Heart left ventricle (tissue), 16 donors: ENCODE measurements at regions not wholly inside any gene's neighbourhood (a gene's known extent, or its start where the extent isn't known, plus 50 kb on each side); places are given as distances from the start of the nearest gene placed in this dataset.

Experiments used
- ATAC-seq, 4 donors: fragments of 200-7000 bp; cut with Tn5 transposase; one replicate each; pipeline ENCODE4 v1.9.1; 2020 to 2022; ENCODE audit warnings: moderate library complexity in 4 of 4, mild to moderate bottlenecking in 3 of 4, moderate number of reproducible peaks in 1 of 4
- DNase-seq, 5 donors: peaks; one replicate each; pipeline ENCODE4 v3.0.0-alpha.2; 2020
- H3K27ac ChIP-seq, 12 donors: fragments of 200-600 bp; sonication (generic) in 4 of 12; one replicate each; pipeline versions ENCODE4 v1.5.0 to v1.8.0; 2016 to 2022; ENCODE audit warnings: mild to moderate bottlenecking in 2 of 12
- H3K27me3 ChIP-seq, 9 donors: fragments of 200-600 bp; sonication (generic) in 2 of 9; one replicate each; pipeline versions ENCODE4 v1.5.1 to v1.8.0; 2016 to 2022; ENCODE audit warnings: mild to moderate bottlenecking in 3 of 9
- H3K36me3 ChIP-seq, 9 donors: fragments of 200-600 bp; sonication (generic) in 2 of 9; one replicate each; pipeline versions ENCODE4 v1.5.0 to v1.8.0; 2018 to 2022; ENCODE audit warnings: mild to moderate bottlenecking in 2 of 9
- H3K4me1 ChIP-seq, 12 donors: fragments of 200-600 bp; sonication (generic) in 4 of 12; one replicate each; pipeline versions ENCODE4 v1.5.0 to v1.8.0; 2016 to 2022; ENCODE audit warnings: mild to moderate bottlenecking in 3 of 12
- H3K4me3 ChIP-seq, 12 donors: fragments of 200-600 bp; sonication (generic) in 4 of 12; one replicate each; pipeline versions ENCODE4 v1.5.0 to v1.8.0; 2017 to 2022; ENCODE audit warnings: mild to moderate bottlenecking in 9 of 12, moderate library complexity in 4 of 12
- H3K9me3 ChIP-seq, 12 donors: fragments of 200-600 bp; sonication (generic) in 4 of 12; one replicate each; pipeline versions ENCODE4 v1.5.0 to v1.8.0; 2016 to 2022; ENCODE audit warnings: mild to moderate bottlenecking in 1 of 12
- POLR2A ChIP-seq, 2 donors: fragments of 450-650 bp; IDR thresholded peaks; one replicate each; pipeline ENCODE4 v1.6.1; 2017; ENCODE audit warnings: antibody characterized with exemption in 2 of 2, mild to moderate bottlenecking in 2 of 2, moderate library complexity in 2 of 2
- WGBS, 4 donors: extraction: QIAGEN DNeasy Blood & Tissue Kit in 2 of 4; methylation state at CpG; one replicate each; pipeline versions ENCODE4 v1.1.5 to v1.1.7; 2013 to 2018; 5-methylcytosine and 5-hydroxymethylcytosine counted together
- intact Hi-C, 10 donors: fragments of 100-400 bp; cut with DNase I; formaldehyde crosslinking; loops; one replicate each; pipeline versions ENCODE4 v1.11.1 to v1.14.2; 2022
- TF ChIP-seq, protein P1 (sequence below), 12 donors: fragments of 200-600 bp; sonication (generic) in 4 of 12; IDR thresholded peaks; one replicate each; pipeline versions ENCODE4 v1.5.0 to v1.8.0; 2018 to 2022; ENCODE audit warnings: antibody characterized with exemption in 12 of 12, mild to moderate bottlenecking in 5 of 12
- donor health status: ischemic (EF 13 %, LVEDD 7.1; RV severe dilation, severe dysfunction).
- donor health status: healthy with polysubstance abuse.
- donor health status: DM: no; HTN: yes; CAD: no.
- donor health status: DM: no; HTN: no; CAD: no.
- donor health status: ischemic (EF 25% LVEDD 6.9; RV normal size, moderate dysfunction).
- donor health status: ischemic (EF 25% LVEDD 5.7; RV mildly dilated, moderate dysfunction).
- donor health status: healthy.
- donor health status: DM: yes; HTN: yes; CAD: no.
- donor health status: ischemic (EF 35%, LVEDD 5.7; RV mildly dilated, moderate dysfunction).
- donor health status: nonischemic (EF 11% LVEDD 7.7; RV severe dilation, severe dysfunction).
- donor health status: DM: yes; HTN: yes; CAD: no.
- donor health status: PGD.
- donor health status: ischemic (EF 29% LVEDD 5.4; RV normal size, mild dysfunction).
- donor health status: nonischemic (EF 23%, LVEDD 6.1; RV moderate dilation, normal function).

DNA sequence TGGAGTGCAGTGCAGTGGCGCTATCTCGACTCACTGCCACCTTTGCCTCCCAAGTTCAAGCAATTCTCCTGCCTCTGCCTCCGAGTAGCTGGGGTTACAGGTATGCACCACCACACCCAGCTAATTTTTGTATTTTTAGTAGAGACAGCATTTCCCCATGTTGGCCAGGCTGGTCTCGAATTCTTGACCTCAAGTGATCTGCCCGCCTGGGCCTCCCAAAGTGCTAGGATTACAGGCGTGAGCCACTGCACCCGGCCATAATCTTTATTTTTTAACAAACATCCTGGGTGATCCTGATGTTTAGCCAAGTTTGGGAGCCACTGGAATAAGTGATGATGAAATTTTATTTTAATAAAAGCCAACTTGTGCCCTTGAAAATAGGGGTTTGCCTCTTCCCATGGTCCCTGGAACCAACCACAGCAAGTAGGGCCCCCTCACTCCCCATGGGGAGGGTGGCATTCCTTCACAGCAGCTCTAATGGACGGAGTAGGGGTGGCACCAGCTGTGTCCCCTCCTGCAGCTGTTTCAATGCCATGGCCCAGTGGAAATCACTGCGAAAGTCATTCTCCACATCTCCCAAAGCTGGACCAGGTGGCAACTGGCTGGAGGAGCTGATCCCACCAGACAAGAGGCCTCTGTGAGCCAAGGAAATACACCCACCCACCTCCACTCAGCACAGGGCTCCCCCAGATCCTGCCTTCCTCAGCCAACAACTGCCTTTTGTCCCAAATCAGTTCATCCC is 194.8 kb downstream of the ZFP36L2 start:
- Histone ChIP-seq H3K27me3 (no peaks in the 10 kb centered on the region), H3K4me3 (no peak overlapping the region), H3K4me1 (peaks cover 0 to 44% (median 29%) of the 10 kb centered on the region in 12 donors), H3K36me3 (no peaks in the 10 kb centered on the region), H3K27ac (peak overlapping the region; percentile 15 to 87 (median 64)), H3K9me3 (no peaks in the 10 kb centered on the region)
- 86 to 95% (median 89%) methylated on average over 9 of the region's 9 CpGs for WGBS, 4 donors
- intact Hi-C loops = loop anchor here in 2 of 10 donors (5.0 kb wide), 1 partner anchor 41 kb away; no protein-coding TSS in a partner anchor
- ATAC-seq (peak in 1 of 4 donors; percentile 11), DNase-seq (no peak)
- TF ChIP-seq POLR2A (IDR thresholded peaks at IDR 0.05) = no peak
- TF ChIP-seq, protein P1, sequence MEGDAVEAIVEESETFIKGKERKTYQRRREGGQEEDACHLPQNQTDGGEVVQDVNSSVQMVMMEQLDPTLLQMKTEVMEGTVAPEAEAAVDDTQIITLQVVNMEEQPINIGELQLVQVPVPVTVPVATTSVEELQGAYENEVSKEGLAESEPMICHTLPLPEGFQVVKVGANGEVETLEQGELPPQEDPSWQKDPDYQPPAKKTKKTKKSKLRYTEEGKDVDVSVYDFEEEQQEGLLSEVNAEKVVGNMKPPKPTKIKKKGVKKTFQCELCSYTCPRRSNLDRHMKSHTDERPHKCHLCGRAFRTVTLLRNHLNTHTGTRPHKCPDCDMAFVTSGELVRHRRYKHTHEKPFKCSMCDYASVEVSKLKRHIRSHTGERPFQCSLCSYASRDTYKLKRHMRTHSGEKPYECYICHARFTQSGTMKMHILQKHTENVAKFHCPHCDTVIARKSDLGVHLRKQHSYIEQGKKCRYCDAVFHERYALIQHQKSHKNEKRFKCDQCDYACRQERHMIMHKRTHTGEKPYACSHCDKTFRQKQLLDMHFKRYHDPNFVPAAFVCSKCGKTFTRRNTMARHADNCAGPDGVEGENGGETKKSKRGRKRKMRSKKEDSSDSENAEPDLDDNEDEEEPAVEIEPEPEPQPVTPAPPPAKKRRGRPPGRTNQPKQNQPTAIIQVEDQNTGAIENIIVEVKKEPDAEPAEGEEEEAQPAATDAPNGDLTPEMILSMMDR (IDR thresholded peaks at IDR 0.05) = no peak

DNA sequence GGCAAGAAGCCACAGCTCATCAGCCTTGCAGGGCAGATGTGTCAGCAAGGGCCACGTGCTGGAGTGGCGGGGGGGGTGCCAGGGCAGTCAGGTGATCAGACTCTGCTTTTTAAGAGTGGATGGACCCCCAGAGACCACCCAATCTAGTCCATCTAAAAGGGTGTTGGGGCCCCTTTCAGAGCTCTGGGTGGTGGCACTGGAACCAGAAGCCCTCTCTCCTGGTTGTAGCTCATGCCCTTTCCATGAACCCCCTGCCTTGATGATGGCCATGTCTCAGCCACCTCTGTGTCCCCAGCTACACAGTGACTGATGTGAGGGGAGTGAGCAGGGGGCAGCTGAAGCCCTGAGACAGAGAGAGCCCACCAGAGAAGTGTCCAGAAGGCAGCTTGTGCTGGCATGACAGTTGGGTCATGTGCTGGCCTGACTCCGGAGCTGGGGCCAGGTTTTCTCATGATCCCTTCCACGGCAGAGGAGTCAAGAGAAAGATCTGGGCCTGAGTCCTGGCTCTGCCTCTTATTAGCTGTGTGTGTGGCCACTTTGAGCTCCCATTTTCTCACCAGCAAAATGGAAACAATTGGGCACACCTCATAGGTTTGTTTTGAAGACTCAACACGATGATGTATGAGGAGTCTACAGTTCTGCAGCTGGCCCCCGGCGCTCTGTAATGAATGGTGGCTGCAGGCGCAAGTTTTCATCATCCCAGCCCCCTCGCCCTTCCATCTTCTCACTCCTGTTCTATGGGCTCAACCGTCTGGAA is 195.7 kb downstream of the ZFP36L2 start:
- TF ChIP-seq POLR2A (IDR thresholded peaks at IDR 0.05) = no peak
- TF ChIP-seq, protein P1 (IDR thresholded peaks at IDR 0.05) = no peak
- Histone ChIP-seq H3K27me3 (no peaks in the 10 kb centered on the region), H3K4me3 (no peak overlapping the region), H3K27ac (no peak overlapping the region), H3K4me1 (peaks cover 0 to 51% (median 34%) of the 10 kb centered on the region in 12 donors), H3K36me3 (no peaks in the 10 kb centered on the region), H3K9me3 (no peaks in the 10 kb centered on the region)
- ATAC-seq = no peak
- intact Hi-C loops = loop anchor here in 2 of 10 donors (5.0 kb wide), 1 partner anchor 42 kb away; no protein-coding TSS in a partner anchor
- 89 to 94% (median 90%) methylated on average over 9 to 10 of the region's 10 CpGs for WGBS, 4 donors
- no peak for DNase-seq

DNA sequence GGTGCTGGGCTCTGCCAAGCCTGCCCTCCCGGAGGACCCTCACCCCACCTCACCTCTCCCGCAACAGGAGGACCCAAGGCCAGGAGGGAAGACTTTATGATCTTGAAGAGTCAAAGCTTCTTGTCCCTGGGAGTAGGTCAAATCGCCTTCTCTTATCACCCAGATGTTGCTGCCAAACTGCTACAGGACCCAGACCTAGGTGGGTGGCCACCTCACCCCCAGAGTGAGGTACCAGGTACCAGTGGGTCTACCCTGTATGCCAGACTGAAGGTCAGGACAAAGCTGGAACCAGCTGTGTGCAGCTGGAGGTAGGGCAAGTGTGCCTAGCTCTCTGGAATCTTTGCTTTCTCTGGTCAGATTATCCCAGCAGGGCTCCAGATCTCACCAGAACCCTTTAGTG is 197.2 kb downstream of the ZFP36L2 start:
- intact Hi-C loops = loop anchor here in 8 of 10 donors (5.0 to 10.0 kb wide), 7 partner anchors 38 to 143 kb away; no protein-coding TSS in a partner anchor
- Histone ChIP-seq H3K4me1 (peaks cover 0 to 55% (median 41%) of the 10 kb centered on the region in 12 donors), H3K36me3 (no peaks in the 10 kb centered on the region), H3K4me3 (no peak overlapping the region), H3K9me3 (no peaks in the 10 kb centered on the region), H3K27me3 (no peaks in the 10 kb centered on the region), H3K27ac (no peak overlapping the region)
- TF ChIP-seq, protein P1 (IDR thresholded peaks at IDR 0.05) = no peak
- no peak for TF ChIP-seq POLR2A (IDR thresholded peaks at IDR 0.05)
- DNase-seq (no peak), ATAC-seq (no peak)
- WGBS, 4 donors = 93 to 100% (median 95%) methylated on average over 3 of the region's 3 CpGs

DNA sequence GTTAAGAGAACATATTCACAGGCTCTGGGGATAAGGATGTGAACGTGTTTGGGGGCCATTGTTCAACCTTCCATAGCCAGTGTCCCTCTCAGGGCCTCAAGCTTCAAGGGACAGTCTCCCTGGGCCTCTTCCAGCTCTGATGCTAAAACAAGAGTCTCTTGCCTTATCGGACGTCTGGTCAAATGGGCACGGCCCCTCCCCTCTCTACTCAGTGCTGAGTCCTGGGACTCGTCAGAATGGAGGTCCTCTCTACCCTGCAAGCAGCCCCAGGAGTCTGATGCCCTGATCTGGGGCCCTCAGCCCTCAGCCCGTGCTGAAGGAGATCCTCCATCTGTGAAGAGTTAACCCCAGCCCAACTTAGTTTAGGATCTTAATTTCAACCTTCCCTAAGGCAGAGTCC is 198.2 kb downstream of the ZFP36L2 start:
- H3K4me1 ChIP-seq = peaks cover 0 to 56% (median 42%) of the 10 kb centered on the region in 12 donors
- no peaks in the 10 kb centered on the region for H3K27me3 ChIP-seq
- no peaks in the 10 kb centered on the region for H3K9me3 ChIP-seq
- H3K36me3 ChIP-seq = no peaks in the 10 kb centered on the region
- DNase-seq (no peak), ATAC-seq (no peak)
- no peak overlapping the region for H3K27ac ChIP-seq
- intact Hi-C loops = loop anchor here in 8 of 10 donors (5.0 to 10.0 kb wide), 7 partner anchors 39 to 144 kb away; no protein-coding TSS in a partner anchor
- TF ChIP-seq, protein P1 (IDR thresholded peaks at IDR 0.05) = no peak
- TF ChIP-seq POLR2A (IDR thresholded peaks at IDR 0.05) = no peak
- WGBS, 4 donors = 43 to 54% (median 51%) methylated on average over 6 of the region's 6 CpGs
- H3K4me3 ChIP-seq = no peak overlapping the region
